GM18870 (cell line): ENCODE measurements at regions not wholly inside any gene's neighbourhood (a gene's known extent, or its start where the extent isn't known, plus 50 kb on each side); places are given as distances from the start of the nearest gene placed in this dataset.

ENCODE experiments used
- ATAC-seq: cut with Tn5 transposase; IDR thresholded peaks from one replicate; pipeline ENCODE4 v1.9.1; 2021; ENCODE audit warnings: moderate library complexity; ENCODE audit not compliant: unreplicated experiment

GRCh38 chr11:19478891-19479290, 233.7 kb upstream of the NAV2 start:
- no peak for ATAC-seq

GRCh38 chr11:19474954-19475721, 234.4 kb upstream of the E2F8 start:
- ATAC-seq, result peak; percentile 73

GRCh38 chr11:19474211-19474610, 233.5 kb upstream of the E2F8 start:
- no peak for ATAC-seq

DNA sequence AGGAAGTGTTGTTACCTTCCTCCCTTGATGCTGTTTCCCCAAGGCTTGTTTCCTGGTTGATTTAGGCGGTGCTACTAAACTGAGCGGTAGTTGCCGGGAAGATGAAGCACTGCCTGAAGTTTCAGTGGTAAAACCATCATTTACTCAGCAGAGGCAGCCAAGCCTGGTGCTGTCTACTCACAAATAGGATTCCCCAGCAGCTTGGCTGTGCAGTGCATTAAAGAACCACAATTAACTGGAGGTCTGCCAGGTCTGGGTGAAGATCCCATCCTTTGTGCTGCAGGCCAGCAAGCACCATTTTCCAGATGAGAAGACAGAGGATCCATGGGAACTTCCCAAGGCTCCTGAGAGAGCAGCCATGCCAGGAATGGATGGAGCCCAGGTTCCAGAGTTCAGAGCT, 231.9 kb upstream of the E2F8 start:
- no peak for ATAC-seq

- ATAC-seq, result no peak
These were observed 227.2 kb upstream of the E2F8 start for GRCh38 chr11:19467904-19468303.

DNA sequence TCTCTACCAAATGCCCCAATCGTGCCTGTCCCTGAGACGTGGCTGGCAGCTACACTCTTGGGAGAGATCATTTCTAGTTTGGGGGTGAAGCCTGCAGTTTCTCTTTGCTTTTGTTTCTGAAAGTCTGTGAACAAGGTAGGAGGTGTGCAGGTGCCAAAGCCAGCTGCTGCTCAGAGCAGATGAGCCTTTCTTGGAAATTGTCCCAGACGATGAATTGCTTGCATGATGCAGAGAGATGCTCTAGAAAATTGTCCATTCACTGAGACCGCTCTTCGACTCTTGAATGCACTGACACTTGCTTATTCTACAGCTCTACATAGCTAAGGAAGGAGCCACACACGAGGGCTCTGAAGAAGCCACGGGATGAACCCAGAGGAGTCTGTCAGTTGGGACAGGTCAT, 225.6 kb upstream of the E2F8 start:
- ATAC-seq, result no peak

DNA sequence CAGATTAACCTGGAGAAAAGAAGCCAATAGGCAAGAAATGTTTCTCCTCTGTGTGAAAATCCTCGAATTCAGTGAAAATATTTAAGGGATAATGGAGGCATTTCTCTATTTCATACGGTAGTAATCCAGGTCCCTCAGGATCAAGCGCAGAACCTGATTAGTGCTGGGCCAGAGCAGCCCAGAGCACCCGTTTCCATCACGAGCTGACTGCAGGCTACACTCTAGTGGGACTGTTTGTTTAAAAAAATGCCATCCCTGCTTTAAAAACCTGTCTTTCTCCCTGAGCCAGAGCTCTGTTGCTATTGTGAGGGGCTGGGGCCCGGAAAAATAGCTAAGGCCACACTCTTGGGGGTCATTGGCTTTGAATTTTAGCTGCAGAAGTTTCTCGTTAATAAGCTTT, 223.2 kb upstream of the E2F8 start:
- no peak for ATAC-seq

DNA sequence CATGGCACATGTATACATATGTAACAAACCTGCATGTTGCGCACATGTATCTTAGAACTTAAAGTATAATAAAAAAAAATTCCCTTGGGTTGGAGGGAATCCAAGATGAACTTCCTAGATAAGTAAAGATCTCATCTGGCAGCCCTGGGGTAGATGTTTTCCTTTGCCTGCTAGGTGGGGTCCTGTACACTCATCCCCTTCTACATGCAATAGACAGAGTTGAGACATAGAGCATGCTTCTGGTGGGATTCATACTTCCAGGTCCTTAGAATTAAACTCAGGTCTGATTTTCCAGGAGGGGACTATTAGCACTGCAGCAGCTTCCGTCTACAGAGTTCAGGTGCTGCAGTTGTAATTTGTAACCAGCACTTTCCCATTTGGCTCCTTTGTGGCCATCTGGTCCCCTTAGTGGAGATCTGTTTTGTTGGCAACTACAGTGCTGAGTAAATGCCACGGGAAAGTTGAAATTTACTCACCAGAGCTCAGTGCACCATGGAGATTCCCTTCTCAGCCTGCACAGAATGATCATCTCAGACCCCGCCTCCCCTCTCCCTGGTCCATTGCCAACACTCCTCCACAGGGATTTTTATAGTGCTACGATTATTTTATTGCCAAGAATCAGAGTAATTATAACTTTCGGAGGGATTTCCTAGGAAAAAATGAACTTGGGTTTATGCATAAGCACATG, 220.1 kb upstream of the E2F8 start:
- ATAC-seq, result no peak

DNA sequence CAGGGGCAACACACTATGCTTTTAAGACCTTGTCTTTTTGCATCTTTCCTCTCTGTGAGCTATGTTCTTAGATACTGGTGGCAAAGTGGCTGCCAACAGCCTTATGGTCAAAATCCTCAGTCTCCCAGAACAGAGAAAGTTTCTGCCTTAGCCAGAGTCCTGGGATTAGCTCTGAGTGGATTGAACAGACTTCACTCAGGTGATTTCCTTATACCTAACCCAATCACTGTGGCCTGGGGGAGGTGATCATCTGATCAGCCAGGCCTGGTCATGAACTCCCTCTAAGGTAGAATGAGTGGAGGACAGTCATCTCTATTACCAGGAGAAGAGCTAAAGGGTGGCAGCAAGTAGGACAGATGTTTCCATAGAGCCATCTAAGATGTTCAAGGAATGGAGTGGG, 218.5 kb upstream of the E2F8 start:
- no peak for ATAC-seq

DNA sequence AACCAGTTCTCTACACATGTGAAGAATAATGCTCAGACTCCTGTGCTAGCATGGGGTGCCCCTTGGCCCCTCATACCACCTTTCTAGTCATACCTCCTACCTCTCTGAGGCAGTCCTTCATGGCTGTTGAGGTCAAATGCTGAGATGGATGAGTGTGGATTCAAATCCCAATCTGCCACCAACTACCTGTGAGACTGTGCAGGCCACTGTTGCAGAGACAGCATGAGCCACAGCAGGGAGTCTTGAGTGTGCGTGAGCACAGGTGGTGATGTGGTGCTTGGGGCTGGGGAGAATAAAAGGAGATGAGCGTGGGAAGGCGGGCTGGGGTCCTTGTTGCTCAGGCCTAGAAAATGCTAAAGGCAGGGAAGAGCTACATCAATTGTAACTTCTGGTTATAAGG, 218.0 kb upstream of the E2F8 start:
- ATAC-seq, result no peak

GRCh38 chr11:19458231-19458630, 217.5 kb upstream of the E2F8 start:
- ATAC-seq, result no peak

DNA sequence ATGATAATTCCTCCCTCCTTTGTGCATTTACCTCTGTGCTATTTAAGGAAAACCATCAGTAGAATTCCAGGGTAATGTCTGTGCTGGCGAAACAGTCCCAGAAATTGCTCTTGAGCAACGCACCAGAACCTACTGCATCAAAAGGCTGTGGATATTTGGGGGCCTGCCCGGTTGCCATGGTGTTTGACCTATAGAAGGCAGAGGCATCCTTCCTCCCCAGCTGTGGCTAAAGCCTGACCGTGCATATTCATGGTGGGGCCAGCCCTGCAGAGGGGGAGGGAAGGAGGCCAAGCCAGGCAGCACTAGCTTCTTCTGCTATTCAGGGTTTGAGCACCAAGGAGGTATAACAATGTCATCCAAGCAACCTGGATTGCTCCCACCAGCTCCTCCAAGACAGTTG, 215.0 kb upstream of the E2F8 start:
- no peak for ATAC-seq

DNA sequence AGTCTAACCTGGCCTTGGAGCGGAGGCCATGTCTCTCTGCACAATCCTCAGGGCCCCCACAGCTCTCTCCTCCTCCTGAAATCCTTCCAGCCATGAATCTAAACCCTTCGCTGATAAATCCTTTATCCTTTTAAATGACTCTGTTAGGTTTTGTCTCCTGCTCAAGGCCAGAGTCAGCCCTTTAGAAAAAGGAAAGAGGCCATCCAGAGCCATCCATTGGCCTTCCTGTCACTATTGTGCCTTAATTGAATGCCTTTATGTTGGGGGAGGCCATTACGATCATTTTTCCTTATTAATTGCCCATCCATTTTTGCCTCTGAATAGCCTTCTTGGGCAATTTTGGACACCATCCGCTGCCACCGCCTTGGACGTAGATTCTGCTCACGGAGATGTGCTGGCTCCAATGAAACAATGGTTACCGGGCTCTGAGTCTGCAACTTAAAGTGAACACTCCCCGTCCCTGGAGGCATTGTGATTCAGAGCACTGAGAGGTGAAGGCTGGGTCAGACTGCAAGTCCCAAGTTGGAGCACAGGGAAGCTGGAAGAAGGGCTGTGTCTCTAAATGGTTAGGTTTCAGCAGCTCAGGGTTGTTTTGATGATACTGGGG, 213.0 kb upstream of the E2F8 start:
- no peak for ATAC-seq

- ATAC-seq, result no peak
These were observed 210.9 kb upstream of the E2F8 start for GRCh38 chr11:19451609-19452008.

DNA sequence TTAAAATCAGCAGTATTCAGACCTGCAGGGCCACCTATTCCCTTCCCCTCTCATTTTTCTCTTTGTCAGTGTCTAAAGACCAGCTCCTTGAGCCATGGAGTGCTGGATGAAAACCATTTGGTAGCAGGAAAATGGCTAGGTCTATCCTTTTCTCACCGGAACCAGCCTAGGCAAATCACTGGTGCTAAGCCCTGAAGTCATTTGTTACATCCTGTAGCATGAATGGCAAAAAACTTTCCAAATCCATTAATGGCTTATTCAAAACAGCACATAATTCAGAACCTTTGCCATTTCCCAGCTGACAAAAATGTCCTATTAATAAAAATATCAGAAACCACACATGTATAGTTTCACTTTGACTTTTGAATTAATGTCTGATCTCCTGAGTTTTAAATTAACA, 209.5 kb upstream of the E2F8 start:
- no peak for ATAC-seq

DNA sequence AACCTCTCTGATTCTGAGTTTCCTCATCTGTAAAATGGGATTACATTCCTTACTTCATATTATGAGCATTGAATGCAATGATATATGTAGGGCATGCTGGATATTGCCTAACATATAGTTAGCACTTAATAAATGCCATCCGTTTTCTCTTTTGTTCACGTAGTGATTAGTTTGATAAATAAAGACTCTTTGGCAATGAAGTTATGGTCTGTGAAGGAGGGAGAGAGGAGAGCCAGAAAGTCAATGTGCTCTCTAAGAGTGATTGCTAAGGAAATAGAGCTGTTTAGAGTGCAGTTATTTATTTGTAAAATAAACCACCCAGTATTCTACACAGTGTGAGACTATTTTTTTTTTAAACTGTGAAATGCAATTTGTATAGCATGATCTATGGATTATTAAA, 207.9 kb upstream of the E2F8 start:
- no peak for ATAC-seq

GRCh38 chr11:19447150-19447566, 206.4 kb upstream of the E2F8 start:
- ATAC-seq, result no peak

- ATAC-seq, result no peak
These were observed 205.0 kb upstream of the E2F8 start for GRCh38 chr11:19445771-19446170.

DNA sequence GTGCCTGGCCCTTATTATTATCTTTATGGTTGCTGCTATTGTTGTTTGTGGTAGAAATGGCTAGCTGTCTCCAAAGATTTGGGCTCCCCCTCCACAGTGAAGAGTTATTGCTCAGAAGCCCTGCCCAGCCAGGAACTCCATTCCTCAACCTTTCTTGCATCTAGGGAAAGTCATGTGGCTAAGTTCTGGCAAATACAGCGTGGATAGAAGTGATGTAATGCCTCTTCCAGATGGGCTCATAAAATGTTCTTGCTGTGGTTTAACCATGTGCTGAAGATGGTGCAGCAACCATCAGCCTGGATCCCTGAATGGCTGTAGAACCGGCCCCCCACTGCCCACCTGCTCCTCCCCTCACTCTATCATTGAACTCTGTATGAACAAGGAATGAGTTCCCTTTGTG, 203.5 kb upstream of the E2F8 start:
- no peak for ATAC-seq

DNA sequence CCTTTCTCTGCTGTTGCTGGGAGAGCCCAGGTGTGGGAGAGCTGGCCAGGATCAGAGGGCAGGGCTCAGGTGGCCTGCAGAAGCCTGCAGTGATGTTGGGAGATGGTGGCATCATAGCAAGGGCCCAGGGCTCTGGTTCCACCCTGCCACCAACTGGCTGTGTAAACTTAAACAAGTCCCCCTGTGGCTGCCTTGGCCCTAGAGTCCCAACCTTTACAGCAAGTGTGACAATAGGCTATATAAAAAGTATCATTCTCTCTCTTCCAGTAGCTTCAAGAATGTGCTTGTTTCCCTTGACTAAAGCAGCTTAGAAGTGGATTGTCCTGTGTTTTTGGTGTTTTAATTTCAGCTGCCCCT, 201.8 kb upstream of the E2F8 start:
- ATAC-seq, result no peak

GRCh38 chr11:19441752-19442553, 201.2 kb upstream of the E2F8 start:
- ATAC-seq, result peak; percentile 97

GRCh38 chr11:19441288-19441687, 200.5 kb upstream of the E2F8 start:
- ATAC-seq, result no peak
